GM12892 (cell line): ENCODE measurements at regions not wholly inside any gene's neighbourhood (a gene's known extent, or its start where the extent isn't known, plus 50 kb on each side); places are given as distances from the start of the nearest gene placed in this dataset.

Experiments used
- POLR2A ChIP-seq: IDR thresholded peaks from 2 replicates; pipeline ENCODE4 v1.6.1; 2011; ENCODE audit warnings: low read depth, low read length, control low read depth
- TAF1 ChIP-seq: IDR thresholded peaks from 2 replicates; pipeline ENCODE4 v1.6.1; 2011; ENCODE audit warnings: low read depth, mild to moderate bottlenecking, control low read depth, low read length, borderline replicate concordance

- TF ChIP-seq POLR2A, result no peak
- no peak for TF ChIP-seq TAF1
These were observed 106.8 kb upstream of the GALNT5 start for GRCh38 chr2:157150747-157151146.
